H9 (cell line): ENCODE measurements at regions not wholly inside any gene's neighbourhood (a gene's known extent, or its start where the extent isn't known, plus 50 kb on each side); places are given as distances from the start of the nearest gene placed in this dataset.

Source experiments
- DNase-seq: peaks from one replicate; pipeline ENCODE4 v3.0.0-alpha.2; 2017
- H2AFZ ChIP-seq: one replicate; pipeline ENCODE4 v1.6.1; 2013; ENCODE audit warnings: mild to moderate bottlenecking, low read length, control low read depth, moderate library complexity
- H2AK5ac ChIP-seq: 2 replicates; pipeline ENCODE4 v1.6.1; 2013; ENCODE audit warnings: low read length, control low read depth, mixed read lengths; ENCODE audit not compliant: insufficient read length
- H2BK120ac ChIP-seq: one replicate; pipeline ENCODE4 v1.6.1; 2013; ENCODE audit warnings: low read depth, mild to moderate bottlenecking, low read length, control low read depth, inconsistent platforms; ENCODE audit not compliant: poor library complexity, severe bottlenecking
- H2BK12ac ChIP-seq: 2 replicates; pipeline ENCODE4 v1.6.1; 2013; ENCODE audit warnings: low read length, control low read depth, mixed read lengths, low read depth; ENCODE audit not compliant: insufficient read length
- H2BK15ac ChIP-seq: 2 replicates; pipeline ENCODE4 v1.6.1; 2013; ENCODE audit warnings: low read depth, low read length, control low read depth
- H2BK20ac ChIP-seq: one replicate; pipeline ENCODE4 v1.6.1; 2013; ENCODE audit warnings: low read depth, mild to moderate bottlenecking, low read length, control low read depth, inconsistent platforms; ENCODE audit not compliant: poor library complexity, severe bottlenecking
- H2BK5ac ChIP-seq: 2 replicates; pipeline ENCODE4 v1.6.1; 2013; ENCODE audit warnings: low read length, control low read depth, mixed read lengths; ENCODE audit not compliant: insufficient read length
- H3K14ac ChIP-seq: 2 replicates; pipeline ENCODE4 v1.6.1; 2013; ENCODE audit warnings: low read length, control low read depth; ENCODE audit not compliant: insufficient read depth
- H3K18ac ChIP-seq: 2 replicates; pipeline ENCODE4 v1.6.1; 2013; ENCODE audit warnings: low read depth, mild to moderate bottlenecking, mixed read lengths, low read length, control low read depth; ENCODE audit not compliant: insufficient read length
- H3K23ac ChIP-seq: 2 replicates; pipeline ENCODE4 v1.6.1; 2013; ENCODE audit warnings: low read length, control low read depth, mixed read lengths, low read depth; ENCODE audit not compliant: insufficient read length
- H3K23me2 ChIP-seq: 2 replicates; pipeline ENCODE4 v1.6.1; 2013; ENCODE audit warnings: low read depth, mild to moderate bottlenecking, mixed read lengths, low read length, control low read depth; ENCODE audit not compliant: insufficient read length, poor library complexity, severe bottlenecking
- H3K27ac ChIP-seq: 2 replicates; pipeline ENCODE4 v1.5.1; 2013; ENCODE audit warnings: low read length, control low read depth, mixed read lengths, low read depth; ENCODE audit not compliant: insufficient read length
- H3K27me3 ChIP-seq: 2 replicates; pipeline ENCODE4 v1.6.1; 2013; ENCODE audit warnings: low read length, control low read depth, inconsistent platforms; ENCODE audit not compliant: insufficient read depth
- H3K4ac ChIP-seq: 2 replicates; pipeline ENCODE4 v1.6.1; 2013; ENCODE audit warnings: low read depth, mild to moderate bottlenecking, control low read depth, inconsistent platforms, low read length, moderate library complexity
- H3K4me1 ChIP-seq: 2 replicates; pipeline ENCODE4 v1.6.1; 2013; ENCODE audit warnings: low read length, control low read depth, inconsistent platforms; ENCODE audit not compliant: insufficient read depth
- H3K4me2 ChIP-seq: 2 replicates; pipeline ENCODE4 v1.6.1; 2013; ENCODE audit warnings: low read length, control low read depth, mixed read lengths; ENCODE audit not compliant: insufficient read length, insufficient read depth
- H3K56ac ChIP-seq: 2 replicates; pipeline ENCODE4 v1.6.1; 2013; ENCODE audit warnings: low read depth, mild to moderate bottlenecking, mixed read lengths, low read length, control low read depth; ENCODE audit not compliant: insufficient read length
- H3K79me1 ChIP-seq: 2 replicates; pipeline ENCODE4 v1.6.1; 2013; ENCODE audit warnings: low read depth, mild to moderate bottlenecking, moderate library complexity, low read length, control low read depth, inconsistent platforms; ENCODE audit not compliant: insufficient read depth, poor library complexity, severe bottlenecking
- H3K79me2 ChIP-seq: 2 replicates; pipeline ENCODE4 v1.6.1; 2013; ENCODE audit warnings: low read length, control low read depth, inconsistent platforms; ENCODE audit not compliant: insufficient read depth
- H3K9ac ChIP-seq: 2 replicates; pipeline ENCODE4 v1.6.1; 2013; ENCODE audit warnings: low read length, control low read depth, mixed read lengths; ENCODE audit not compliant: insufficient read length; ENCODE audit errors: extremely low read depth
- H3K9me3 ChIP-seq: one replicate; pipeline ENCODE4 v1.6.1; 2013; ENCODE audit warnings: low read depth, low read length, inconsistent platforms; ENCODE audit not compliant: control insufficient read depth
- H3T11ph ChIP-seq: one replicate; pipeline ENCODE4 v1.6.1; 2013; ENCODE audit warnings: mild to moderate bottlenecking, low read length, control low read depth, inconsistent platforms
- H4K20me1 ChIP-seq: one replicate; pipeline ENCODE4 v1.6.1; 2013; ENCODE audit not compliant: control insufficient read depth, insufficient read length, insufficient read depth
- H4K5ac ChIP-seq: 2 replicates; pipeline ENCODE4 v1.6.1; 2013; ENCODE audit warnings: low read depth, mild to moderate bottlenecking, mixed read lengths, low read length, control low read depth; ENCODE audit not compliant: insufficient read length
- H4K8ac ChIP-seq: replicated peaks from 2 replicates; pipeline ENCODE4 v1.6.1; 2013; ENCODE audit warnings: low read length, control low read depth, mixed read lengths, low read depth; ENCODE audit not compliant: insufficient read length
- H4K91ac ChIP-seq: 2 replicates; pipeline ENCODE4 v1.6.1; 2013; ENCODE audit warnings: low read depth, mild to moderate bottlenecking, moderate library complexity, mixed read lengths, low read length, control low read depth; ENCODE audit not compliant: insufficient read length
- H3K27ac Mint-ChIP-seq, 3 experiments: 2 replicates in 2 of 3; 3 replicates in 1 of 3; pipeline ENCODE4 v1.8.0; 2020 to 2021; ENCODE audit warnings: mixed read lengths in 3 of 3, mild to moderate bottlenecking in 1 of 3, moderate library complexity in 1 of 3
- H3K27me3 Mint-ChIP-seq: 2 replicates; pipeline ENCODE4 v1.8.0; 2021; ENCODE audit warnings: low read depth, mild to moderate bottlenecking, moderate library complexity, mixed read lengths
- H3K36me3 Mint-ChIP-seq, 3 experiments: 2 replicates in 2 of 3; 3 replicates in 1 of 3; pipeline ENCODE4 v1.8.0; 2020 to 2021; ENCODE audit warnings: low read depth in 3 of 3, mixed read lengths in 3 of 3; ENCODE audit not compliant: insufficient read depth in 1 of 3
- H3K4me1 Mint-ChIP-seq, 2 experiments: 2 replicates each; pipeline ENCODE4 v1.8.0; 2020; ENCODE audit warnings: mixed read lengths in 2 of 2
- H3K4me3 Mint-ChIP-seq, 2 experiments: 2 replicates in 1 of 2; 3 replicates in 1 of 2; pipeline ENCODE4 v1.8.0; 2020 to 2021; ENCODE audit warnings: mild to moderate bottlenecking in 2 of 2, mixed read lengths in 2 of 2, moderate library complexity in 1 of 2
- H3K9me3 Mint-ChIP-seq, 2 experiments: 2 replicates in 1 of 2; 3 replicates in 1 of 2; pipeline ENCODE4 v1.8.0; 2020; ENCODE audit warnings: mild to moderate bottlenecking in 2 of 2, mixed read lengths in 2 of 2, moderate library complexity in 1 of 2
- WGBS: extraction: QIAGEN DNeasy Blood & Tissue Kit; methylation state at CpG from one replicate; pipeline ENCODE4 v1.1.7; 2013; ENCODE audit warnings: missing lambda C conversion rate, low lambda C conversion rate, mixed read lengths; ENCODE audit not compliant: insufficient read length; ENCODE audit errors: extremely low coverage; 5-methylcytosine and 5-hydroxymethylcytosine counted together
- TF ChIP-seq, protein P1 (sequence below): fragments of 200-600 bp; sonication (generic); conservative IDR thresholded peaks from 3 replicates; pipeline ENCODE4 v1.8.0; 2021; ENCODE audit warnings: antibody characterized with exemption, mild to moderate bottlenecking

DNA sequence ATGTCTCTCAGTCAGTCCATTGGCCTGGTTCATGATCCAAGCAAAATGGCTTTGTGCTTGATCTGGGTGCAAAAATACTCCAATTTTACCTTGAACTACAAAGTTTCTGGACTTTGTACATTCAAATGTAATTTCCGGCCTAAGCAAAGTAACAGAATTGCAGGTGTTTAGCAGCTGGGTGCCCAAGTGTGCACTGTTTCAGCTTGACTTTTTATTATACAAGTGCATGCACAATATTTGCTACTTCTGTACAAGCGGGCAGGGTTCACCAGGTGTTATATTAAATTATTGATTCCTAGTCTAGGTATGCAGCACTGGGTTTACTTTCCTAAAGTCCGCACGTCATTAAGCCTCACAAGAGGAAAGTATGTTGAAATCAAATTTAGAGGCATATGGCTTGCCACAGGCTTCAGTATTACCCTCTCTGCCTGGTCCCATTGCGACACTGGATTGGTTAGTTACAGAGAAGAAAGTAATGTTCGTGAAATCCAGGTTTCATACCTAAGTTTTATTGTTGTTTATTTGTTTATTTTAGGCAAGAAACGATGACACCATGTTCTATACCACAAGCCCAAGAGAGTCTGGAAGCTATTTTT, 376.9 kb upstream of the CTSO start:
- WGBS, result no CpG with 5 or more reads among the region's 7 CpGs
- Histone ChIP-seq H3K4me2 (no peak overlapping the region), H3K23me2 (no peaks in the 10 kb centered on the region), H2BK20ac (no peak overlapping the region), H4K20me1 (no peaks in the 10 kb centered on the region), H3K4me1 (no peaks in the 10 kb centered on the region), H2AFZ (no peak overlapping the region), H3T11ph (no peak overlapping the region), H3K4ac (no peak overlapping the region), H2BK12ac (no peak overlapping the region), H2BK120ac (no peak overlapping the region), H3K14ac (no peak overlapping the region), H3K9ac (no peak overlapping the region), H3K9me3 (no peaks in the 10 kb centered on the region), H4K8ac (no peak overlapping the region), H4K91ac (no peak overlapping the region), H3K79me2 (no peaks in the 10 kb centered on the region), H3K79me1 (no peaks in the 10 kb centered on the region), H2BK15ac (no peak overlapping the region), H3K56ac (no peak overlapping the region), H4K5ac (no peak overlapping the region), H2BK5ac (no peak overlapping the region), H3K27ac (no peak overlapping the region), H3K18ac (no peak overlapping the region), H3K27me3 (no peaks in the 10 kb centered on the region), H3K23ac (no peak overlapping the region), H2AK5ac (no peak overlapping the region)
- no peak overlapping the region for H3K27ac Mint-ChIP-seq
- TF ChIP-seq, protein P1, sequence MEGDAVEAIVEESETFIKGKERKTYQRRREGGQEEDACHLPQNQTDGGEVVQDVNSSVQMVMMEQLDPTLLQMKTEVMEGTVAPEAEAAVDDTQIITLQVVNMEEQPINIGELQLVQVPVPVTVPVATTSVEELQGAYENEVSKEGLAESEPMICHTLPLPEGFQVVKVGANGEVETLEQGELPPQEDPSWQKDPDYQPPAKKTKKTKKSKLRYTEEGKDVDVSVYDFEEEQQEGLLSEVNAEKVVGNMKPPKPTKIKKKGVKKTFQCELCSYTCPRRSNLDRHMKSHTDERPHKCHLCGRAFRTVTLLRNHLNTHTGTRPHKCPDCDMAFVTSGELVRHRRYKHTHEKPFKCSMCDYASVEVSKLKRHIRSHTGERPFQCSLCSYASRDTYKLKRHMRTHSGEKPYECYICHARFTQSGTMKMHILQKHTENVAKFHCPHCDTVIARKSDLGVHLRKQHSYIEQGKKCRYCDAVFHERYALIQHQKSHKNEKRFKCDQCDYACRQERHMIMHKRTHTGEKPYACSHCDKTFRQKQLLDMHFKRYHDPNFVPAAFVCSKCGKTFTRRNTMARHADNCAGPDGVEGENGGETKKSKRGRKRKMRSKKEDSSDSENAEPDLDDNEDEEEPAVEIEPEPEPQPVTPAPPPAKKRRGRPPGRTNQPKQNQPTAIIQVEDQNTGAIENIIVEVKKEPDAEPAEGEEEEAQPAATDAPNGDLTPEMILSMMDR, result no peak
- H3K9me3 Mint-ChIP-seq, result no peaks in the 10 kb centered on the region
- no peaks in the 10 kb centered on the region for H3K27me3 Mint-ChIP-seq
- DNase-seq, result no peak
- H3K4me3 Mint-ChIP-seq, result no peak overlapping the region
- H3K36me3 Mint-ChIP-seq, result no peaks in the 10 kb centered on the region
- H3K4me1 Mint-ChIP-seq, result peaks cover 0 to 2% of the 10 kb centered on the region in 2 experiments; a peak in 2 of 4 replicates
